NOMO-1 (cell line): ENCODE measurements at regions not wholly inside any gene's neighbourhood (a gene's known extent, or its start where the extent isn't known, plus 50 kb on each side); places are given as distances from the start of the nearest gene placed in this dataset.

Source experiments
- DNase-seq, 2 experiments: peaks; one replicate each; lab custom pipeline; 2025; ENCODE audit not compliant: unreplicated experiment in 2 of 2; lab: John Stamatoyannopoulos, UW

DNA sequence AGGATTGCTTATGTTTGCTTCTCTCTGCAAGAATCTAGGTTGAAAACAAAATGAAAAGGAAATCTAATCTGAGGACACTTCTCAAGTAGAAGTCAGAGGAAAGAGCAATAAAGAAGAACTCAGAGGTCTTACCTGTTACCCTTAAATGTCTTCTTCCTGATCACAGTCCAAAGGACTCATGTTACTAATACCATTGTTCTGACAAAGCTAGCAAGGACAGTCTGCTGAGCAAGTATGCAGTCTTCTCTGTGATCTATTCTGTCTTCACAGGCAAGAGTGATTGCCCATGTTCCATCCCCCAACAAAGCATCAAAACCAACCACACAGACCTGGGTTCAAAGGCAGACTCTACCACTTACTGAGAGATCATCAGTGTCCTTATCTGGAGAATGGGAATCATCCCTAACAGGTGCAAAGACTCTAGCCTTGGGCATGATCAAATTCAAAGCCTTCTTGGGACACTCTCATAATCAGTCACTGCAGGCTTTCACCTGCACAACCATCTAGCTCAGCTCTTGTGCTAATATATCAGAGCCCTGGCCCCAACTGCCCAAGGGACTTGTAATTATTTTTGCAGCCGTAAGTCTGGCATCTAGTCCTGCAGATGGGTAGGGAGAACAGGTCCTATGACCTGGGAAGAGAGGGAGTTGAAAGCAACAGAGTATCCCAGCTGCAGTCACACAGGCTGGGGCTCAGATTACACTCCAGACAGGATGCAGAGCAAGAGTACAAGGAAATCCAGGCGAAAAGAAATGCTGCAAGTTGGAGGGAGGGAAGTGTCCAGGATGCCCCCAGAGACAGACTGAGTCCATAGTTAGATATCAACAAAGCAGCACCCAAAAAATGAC, 97.9 kb upstream of the NUDT4 start:
- DNase-seq = no peak

DNA sequence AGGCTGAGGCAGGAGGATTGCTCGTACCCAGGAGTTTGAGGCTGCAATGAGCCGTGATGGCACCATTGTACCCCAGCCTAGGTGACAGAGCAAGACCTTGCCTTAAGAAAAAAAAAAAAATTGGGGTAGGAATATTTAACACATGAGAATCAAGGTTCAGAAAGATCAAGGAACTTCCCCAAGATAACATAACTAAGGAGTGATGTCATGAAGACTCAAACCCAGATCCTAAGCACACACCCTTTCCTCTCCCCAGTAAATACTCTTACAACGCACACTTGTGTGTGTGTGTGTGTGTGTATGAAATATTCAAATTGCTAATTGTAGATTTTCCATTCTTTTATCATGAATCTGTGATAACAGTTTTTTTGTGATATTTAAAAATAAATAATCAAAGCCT, 90.6 kb upstream of the NUDT4 start:
- no peak for DNase-seq

DNA sequence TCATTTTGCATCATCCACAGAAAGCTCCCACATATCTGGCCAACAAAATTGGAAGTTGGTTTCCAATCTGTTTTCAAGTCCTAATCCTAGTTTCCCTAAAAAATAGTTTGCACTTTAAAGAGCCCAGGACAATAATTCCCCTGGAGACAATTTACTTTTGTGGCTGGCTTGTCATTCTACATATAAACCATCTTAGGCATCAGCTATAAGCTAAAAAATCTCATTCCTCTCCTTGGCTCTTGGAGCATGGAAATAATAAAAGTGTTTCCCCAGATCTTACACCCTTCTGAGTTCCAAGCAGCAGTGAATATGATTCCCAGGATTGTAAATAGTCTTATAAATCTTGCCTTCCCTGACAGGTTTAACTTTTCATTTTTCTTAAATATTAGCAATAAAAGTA, 89.1 kb upstream of the NUDT4 start:
- no peak for DNase-seq

DNA sequence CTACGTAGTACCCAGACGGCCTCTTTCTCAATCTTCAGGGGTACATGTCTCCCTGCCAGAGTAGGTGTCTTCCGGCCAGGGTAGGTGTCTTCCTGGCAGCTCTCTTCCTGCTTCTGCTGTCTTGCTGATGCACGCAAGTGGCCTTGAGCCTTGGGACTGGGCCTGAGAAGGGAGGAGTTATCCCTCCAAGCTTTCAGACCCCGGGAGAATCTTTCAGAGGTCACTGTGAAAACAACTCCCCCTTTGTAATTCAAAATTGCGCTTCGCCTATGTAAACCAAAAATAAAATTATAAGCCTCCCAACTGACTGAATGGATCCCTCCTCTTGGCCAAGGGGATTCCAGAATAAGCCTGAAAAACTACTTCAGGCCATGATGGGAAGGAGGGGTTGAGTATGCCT, 87.3 kb upstream of the NUDT4 start:
- DNase-seq = no peak

DNA sequence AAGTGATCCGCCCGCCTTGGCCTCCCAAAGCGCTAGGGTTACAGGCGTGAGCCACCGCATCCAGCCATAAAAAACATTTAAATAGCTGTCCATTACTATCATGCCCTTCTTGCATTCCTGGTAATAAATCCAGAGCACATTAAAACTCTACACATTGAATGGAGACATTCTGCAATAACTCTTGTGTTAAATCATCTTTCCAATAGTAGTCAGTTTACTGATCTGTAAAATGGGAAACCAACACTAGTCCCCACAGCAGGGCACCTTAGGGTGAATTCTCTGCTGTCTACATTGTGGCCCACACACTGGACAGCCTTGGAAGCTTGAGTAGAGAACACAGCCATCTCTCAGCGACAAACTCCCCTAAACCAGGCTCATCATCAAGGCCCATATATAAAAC, 85.5 kb upstream of the NUDT4 start:
- DNase-seq = no peak

DNA sequence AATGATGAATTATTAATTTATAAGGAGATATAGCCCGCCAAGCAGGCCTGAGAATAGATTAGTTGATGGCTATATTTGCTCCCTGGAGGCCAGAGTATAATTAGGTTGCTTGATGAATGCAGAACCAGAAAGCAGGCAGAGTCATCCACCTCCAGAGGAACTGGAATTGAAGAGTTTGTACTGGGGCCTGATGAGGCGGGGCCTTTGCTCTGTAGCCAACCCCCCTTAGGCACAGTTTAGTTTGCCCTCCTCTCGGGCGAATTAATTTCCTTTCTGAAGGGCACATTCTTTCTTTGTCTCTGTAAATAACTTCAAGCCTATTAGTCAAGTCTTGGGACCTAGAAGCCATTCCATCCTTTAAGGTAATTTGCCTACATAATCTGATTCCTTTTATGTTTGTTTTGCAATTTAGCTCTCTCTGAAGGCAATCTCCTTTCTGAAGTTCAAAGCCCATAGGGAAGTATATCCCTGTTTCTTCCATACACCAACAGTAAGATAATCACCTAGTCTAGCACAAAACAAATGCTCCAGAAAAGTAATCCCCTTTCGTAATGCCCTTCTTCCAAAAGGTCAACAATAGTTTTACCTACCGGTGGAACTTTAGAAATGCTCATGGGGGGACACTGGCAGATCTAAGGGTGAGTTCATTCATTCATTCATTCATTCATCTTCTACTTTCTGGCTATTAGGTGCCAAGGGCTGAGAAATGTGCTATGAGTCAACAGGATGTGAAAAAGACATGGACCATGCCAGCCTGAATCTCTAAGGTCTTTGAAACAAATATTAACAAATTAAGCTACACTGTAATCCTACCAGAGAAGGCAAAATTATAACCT, 84.8 kb upstream of the NUDT4 start:
- DNase-seq = no peak

DNA sequence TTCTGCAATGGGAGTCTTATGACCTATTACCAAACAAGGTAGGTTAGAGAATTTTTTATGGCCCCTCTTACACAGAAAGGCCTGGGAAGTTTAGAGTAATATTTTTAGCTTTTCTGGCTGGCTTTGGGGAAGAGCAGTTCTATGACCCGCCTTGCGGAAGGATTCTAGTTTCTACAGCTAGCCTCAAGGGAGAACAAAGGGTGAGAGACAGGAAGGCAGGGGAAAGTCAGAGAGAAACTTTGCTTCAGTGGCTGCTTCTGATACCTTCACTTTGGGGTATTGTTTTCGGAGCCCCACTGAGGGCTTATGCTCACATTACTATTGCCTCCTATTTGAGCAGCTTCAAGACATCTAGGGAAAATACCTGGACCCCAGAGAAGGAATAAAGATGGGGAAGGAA, 80.7 kb upstream of the NUDT4 start:
- DNase-seq = no peak

DNA sequence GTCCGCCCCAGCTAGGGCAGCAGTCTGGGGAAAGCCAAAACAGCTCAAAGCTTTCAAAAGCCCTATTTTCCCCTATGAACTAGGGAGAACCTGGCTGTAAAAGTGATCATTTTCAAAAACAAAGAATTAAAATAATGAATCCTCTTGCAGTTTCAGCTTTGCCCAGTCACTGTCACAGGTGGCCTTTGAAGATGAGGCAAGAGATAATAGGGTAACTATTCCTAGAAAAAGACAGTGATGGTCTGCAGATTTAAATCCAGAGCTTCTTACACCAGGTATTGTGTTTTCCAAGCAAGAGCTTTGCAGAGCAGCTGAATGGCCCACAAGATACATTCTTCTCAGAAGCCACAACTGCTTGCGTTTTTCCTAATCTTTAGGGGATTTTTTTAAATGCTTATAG, 80.2 kb upstream of the NUDT4 start:
- DNase-seq = no peak

DNA sequence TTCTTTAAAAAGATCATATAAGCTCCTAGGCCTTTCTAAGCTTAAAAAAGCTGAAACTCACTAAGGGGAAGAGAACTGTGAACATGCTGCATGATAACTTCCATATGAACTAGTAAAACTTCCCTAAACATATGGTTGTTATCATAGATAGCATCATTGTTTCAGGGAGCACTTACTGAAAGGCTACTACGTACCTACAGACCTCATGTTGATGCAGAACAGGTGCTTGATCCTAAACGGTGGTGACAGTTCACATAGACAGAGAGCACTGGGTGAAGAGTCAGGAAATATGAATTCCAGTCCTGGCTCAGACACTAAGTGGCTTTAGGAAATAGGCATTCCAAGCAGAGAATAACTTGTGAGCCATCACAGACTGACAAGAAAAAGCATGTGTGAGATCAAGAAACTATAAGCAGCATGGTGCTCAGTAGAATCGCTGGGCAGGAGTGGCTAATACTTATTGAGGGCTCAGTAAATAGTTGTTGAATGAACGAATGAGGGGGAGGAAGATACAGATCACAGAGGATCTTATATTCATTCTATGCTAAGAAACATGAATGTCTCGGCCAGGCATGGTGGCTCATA, 78.4 kb upstream of the NUDT4 start:
- DNase-seq = no peak

DNA sequence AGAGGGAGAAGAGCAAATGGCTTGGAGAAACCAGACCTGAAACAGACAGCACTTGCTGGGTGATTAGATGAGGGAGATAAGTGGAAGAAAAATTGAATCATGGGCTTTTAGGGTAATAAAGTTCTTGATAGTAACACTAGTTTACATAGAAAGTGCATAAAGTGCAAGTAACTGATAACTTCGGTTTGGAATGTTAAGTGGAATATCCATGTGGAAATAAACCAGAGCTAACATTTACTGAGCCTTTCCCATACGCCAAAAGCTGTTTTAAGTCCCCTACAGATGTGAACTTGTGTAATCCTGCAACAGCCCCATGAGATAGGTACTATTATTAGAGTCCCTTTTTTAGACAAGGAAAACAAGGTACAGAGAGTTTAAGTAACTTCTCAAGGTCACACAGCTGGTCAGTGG, 77.1 kb upstream of the NUDT4 start:
- DNase-seq = no peak

DNA sequence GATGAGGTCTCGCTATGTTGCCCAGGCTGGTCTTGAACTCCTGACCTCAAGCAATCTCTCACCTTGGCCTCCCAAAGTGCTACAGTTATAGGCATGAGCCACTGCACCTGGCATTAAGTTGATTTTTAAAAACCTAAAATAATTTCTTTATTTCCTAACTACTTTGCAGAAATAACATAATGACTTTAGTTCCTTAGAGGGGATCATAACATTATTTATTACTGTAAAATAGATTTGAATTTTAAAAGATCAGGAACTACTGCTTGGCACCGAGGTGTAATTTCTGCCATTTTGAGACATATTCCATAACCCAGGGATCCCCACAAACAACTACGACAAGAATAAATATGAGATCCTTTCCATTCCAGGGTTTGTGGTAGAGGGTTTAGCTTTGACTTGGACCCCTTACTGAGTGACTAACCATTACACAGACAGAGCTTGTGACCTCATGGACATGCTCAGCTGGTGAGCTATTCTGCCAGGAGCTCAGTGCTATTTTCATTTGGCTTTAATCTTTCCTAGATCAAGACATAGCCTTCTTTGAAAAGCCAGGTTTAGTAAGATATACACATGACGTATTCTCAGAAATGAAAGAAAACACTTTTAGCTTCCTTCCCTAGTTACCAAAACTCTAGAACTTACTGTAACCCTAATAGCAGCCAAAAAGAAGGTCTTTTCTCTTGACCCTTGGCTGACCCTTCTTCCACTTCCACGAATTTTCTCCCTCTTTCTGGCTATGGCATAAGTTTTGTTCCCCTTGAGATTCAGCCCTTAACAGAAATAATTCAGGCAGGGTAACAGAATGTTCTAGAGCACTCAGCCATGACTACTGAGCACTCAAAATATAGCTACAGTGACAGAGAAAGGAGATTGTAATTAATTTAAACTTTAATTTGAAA, 75.1 kb upstream of the NUDT4 start:
- no peak for DNase-seq

DNA sequence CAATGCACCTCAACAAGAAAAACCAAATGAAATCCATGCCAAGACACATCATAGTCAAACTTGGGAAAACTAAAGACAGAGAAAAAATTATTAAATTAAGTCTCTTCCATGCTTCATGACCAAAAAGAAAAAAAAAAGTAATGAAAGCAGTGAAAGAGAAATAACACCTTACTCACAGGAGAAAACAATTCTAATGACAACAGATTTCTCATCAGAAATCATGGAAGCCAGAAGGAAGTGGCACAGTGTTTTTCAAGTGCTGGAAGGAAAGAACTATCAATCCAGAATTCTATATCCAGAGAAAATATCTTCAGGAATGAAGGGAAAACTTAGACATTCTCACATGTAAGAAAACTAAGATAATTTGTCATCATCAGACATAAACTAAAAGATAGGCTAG, 71.1 kb upstream of the NUDT4 start:
- DNase-seq = no peak

DNA sequence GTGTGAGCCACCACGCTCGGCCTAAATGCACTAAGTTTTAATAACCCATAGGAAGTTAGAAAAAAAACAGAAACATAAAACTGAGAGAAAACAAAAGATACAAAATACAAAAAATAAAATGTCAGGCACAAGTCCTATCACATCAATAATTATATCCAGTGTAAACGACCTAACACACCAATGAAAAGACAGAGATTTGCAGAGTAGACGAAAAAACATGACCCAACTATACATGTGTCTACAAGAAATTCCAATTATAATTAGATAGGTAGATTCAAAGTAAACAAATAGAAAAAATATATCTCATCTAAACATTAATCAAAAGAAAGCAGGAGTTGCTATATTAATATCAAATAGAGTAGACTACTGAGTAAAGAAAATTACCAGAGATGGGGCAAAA, 69.4 kb upstream of the NUDT4 start:
- DNase-seq = no peak

DNA sequence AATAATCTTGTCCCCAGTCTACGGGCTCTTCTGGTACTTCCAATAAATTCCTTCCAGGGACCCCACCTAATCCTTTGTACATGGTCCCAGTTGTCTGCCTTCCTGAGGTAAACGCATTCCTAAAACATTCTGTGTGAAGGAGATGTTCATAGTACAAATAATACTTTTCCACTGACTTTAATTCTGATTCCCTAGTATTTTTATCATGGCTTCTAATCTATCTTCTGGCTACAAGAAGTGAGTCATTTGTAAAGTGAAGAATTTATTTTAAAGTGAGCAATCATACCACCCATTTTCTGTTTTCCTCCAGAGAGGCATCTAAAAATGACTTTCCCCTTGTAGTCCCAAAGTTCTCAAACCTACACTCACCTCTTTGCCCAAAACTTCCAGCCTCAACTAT, 65.9 kb upstream of the NUDT4 start:
- no peak for DNase-seq

DNA sequence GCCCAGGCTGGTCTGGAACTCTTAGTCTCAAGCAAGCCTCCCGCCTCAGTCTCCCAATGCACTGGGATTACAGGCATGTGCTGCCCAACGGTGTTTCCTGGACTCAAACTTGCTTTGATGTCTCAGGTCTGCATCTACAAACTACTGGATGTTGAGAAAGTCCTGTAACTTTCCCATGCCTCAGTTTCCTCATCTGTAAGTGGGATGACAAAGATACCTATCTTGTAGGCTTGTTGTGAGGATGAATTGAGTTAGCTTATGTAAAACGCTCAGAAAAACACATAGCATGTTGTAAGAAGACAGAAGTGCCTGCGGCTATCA, 63.6 kb upstream of the NUDT4 start:
- DNase-seq = no peak

DNA sequence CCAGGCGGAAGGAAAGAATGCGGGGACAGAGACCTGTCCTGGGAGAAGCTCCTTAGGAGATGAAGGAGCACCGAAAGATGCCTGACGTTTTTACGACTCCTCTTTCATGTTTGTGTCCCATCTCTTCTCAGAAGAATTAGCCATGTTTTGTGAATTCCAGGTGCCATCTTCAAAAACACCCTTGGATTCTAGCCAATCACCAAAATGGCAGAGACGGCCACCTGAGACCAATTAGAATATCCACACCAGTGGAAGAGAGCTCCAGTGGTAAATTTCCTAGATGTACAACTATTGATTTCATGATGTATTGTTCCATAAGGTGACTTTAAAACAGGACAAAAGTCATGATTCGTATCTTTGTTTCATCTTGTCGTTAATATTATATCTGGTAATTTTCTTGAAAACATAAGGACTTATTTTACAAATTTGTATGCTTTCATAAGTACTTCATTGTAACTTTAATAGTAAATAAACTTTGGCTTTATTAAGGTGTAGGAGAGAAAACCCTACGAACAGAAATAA, 62.3 kb upstream of the NUDT4 start:
- DNase-seq = no peak

DNA sequence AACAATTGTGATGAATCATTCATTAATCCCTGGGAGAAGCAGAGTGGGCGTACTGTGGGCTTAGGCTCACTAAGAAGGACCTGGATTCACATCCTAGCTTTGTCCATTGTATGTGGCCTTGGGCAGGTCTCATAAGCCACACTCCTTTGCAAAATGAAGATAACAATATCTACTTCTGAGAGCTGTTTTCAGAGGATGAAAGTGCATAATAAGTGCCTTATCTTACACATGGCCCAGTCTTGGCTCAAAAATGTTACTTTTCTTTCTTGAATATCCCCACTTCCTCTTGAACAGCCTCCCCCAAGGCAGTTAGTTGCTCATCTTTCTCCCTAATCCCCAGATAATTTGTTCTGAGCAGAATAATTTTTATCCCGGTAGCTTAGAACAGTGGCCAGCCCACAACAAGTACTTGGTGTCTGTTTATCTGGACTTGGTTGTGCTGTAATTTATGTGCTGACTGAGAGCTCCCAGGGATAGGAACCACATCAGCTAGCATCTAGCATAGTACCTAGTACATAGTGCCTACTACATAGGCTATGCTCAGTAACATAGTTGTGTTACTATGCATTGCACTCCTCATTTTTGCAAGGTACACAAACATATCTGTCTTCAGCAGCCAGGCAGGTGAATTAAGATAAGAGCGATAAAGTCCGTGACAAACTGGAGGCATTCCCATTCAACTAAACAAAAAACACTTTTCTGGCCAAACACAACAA, 61.7 kb upstream of the NUDT4 start:
- no peak for DNase-seq

DNA sequence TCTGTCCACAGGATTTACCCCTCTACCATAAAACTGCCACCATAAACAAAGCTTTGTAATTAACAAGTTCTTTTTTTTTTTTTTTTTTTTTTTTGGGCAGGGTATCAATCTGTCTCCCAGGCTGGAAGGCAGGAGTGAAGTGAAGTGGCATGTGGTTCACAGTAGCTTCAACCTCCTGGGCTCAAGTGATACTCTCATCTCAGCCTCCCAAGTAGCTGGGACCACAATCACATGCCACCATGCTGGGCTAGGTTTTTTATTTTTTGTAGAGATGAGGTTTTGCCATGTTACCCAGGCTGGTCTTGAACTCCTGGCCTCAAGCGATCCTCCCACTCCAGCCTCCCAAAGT, 61.1 kb upstream of the NUDT4 start:
- DNase-seq = no peak

DNA sequence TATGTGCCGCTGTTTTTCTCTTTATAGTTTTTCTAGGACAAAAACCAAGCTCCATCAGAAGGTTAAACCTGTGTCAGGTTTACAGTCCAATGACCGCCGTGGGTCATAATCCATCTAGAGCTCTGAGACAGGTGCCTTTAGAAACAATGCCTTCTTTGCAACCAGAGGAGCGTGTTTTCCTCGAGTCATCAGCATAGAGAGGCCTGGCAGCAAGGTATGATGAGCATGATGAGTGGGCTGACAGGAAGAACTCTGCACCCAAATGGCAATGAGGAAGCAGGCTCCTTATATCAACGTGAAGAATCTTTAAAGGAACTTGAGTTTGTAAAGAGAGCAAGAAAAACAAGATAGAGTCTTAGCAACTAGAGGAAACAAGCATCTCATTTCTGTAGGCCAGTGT, 60.5 kb upstream of the NUDT4 start:
- peak in 1 of 2 experiments; percentile 60 for DNase-seq
